NB4 (cell line): ENCODE measurements at regions not wholly inside any gene's neighbourhood (a gene's known extent, or its start where the extent isn't known, plus 50 kb on each side); places are given as distances from the start of the nearest gene placed in this dataset.

ENCODE experiments used
- POLR2A ChIP-seq: IDR thresholded peaks from 2 replicates; pipeline ENCODE4 v1.6.1; 2011; ENCODE audit warnings: mild to moderate bottlenecking; ENCODE audit not compliant: insufficient read length; ENCODE audit errors: extremely low read depth
- TF ChIP-seq, protein P1 (sequence below): IDR thresholded peaks from 2 replicates; pipeline ENCODE4 v1.6.1; 2011; ENCODE audit warnings: low read depth, low read length

DNA sequence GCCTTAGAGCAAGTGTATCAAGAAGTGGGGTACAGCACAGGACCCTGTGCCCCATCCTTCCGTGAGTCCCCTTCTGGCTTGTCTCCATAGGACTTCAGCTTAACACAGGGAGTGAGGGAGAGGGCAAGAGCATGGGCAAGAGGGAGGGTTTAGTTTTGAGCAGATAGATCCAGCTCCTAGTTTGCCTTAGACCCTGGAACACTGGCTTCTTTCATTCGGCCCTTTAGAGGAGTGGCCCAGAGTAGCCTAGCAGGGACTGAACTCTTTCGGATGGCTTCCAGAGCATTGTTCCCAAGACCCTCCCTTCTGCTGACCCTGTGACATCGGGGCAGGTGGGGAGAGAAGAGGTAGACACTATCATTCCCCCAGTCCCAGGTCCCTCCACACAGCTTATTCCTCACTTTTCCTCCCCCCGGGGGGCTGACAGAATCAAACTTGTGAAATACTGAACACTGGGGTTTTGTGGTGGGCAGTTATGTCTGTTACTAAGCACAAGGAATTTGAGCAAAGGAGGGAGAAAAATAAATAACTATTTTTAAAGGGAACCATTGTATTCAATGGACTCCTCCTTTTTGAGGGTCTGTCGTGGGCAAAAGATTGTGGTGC, 289.6 kb upstream of the C2CD4B start:
- TF ChIP-seq POLR2A, result no peak
- TF ChIP-seq, protein P1, sequence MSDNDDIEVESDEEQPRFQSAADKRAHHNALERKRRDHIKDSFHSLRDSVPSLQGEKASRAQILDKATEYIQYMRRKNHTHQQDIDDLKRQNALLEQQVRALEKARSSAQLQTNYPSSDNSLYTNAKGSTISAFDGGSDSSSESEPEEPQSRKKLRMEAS, result no peak
